HEK293 (cell line): ENCODE measurements at regions not wholly inside any gene's neighbourhood (a gene's known extent, or its start where the extent isn't known, plus 50 kb on each side); places are given as distances from the start of the nearest gene placed in this dataset.

Source experiments
- CTCF ChIA-PET: fragments of 350-600 bp; formaldehyde crosslinking; extraction: SDS; loops from one replicate; lab custom pipeline; 2021; ENCODE audit warnings: antibody characterized with exemption; lab: Yijun Ruan, JAX
- POLR2A ChIA-PET: fragments of 300-600 bp; formaldehyde crosslinking; extraction: SDS; loops from one replicate; lab custom pipeline; 2020; ENCODE audit warnings: antibody characterized with exemption, inconsistent platforms; lab: Yijun Ruan, JAX
- H3K27ac ChIP-seq: fragments of 200-500 bp; sonication (Bioruptor generic); 2 replicates; pipeline ENCODE4 v1.5.1; 2014; ENCODE audit warnings: low read depth, low read length, control low read depth, inconsistent platforms; ENCODE audit errors: extremely low read depth
- H3K36me3 ChIP-seq, 2 experiments: fragments of 200-500 bp in 1 of 2; sonication (Bioruptor generic) in 1 of 2; 1 replicate in 1 of 2; 2 replicates in 1 of 2; pipeline ENCODE4 v1.5.1; 2014 to 2017; ENCODE audit warnings: inconsistent platforms in 2 of 2, low read length in 2 of 2; ENCODE audit not compliant: control insufficient read depth in 2 of 2, insufficient read depth in 1 of 2
- H3K4me1 ChIP-seq: fragments of 200-500 bp; sonication (Bioruptor generic); 2 replicates; pipeline ENCODE4 v1.5.1; 2014; ENCODE audit warnings: mild to moderate bottlenecking, low read length, inconsistent platforms; ENCODE audit not compliant: control insufficient read depth, insufficient read depth
- H3K4me3 ChIP-seq: 2 replicates; pipeline ENCODE4 v1.5.1; 2011; ENCODE audit warnings: low read depth, mild to moderate bottlenecking, control low read depth, low read length, moderate library complexity
- H3K9me3 ChIP-seq: fragments of 200-500 bp; sonication (Bioruptor generic); 2 replicates; pipeline ENCODE4 v1.5.1; 2014; ENCODE audit warnings: low read depth, low read length, inconsistent platforms; ENCODE audit not compliant: control insufficient read depth, insufficient read depth
- EGR2 ChIP-seq: fragments of 450-650 bp; formaldehyde crosslinking; IDR thresholded peaks from 2 replicates; pipeline ENCODE4 v1.5.1; 2016; ENCODE audit warnings: low read depth, missing biosample characterization, missing genetic modification characterization
- GLI4 ChIP-seq: fragments of 450-650 bp; formaldehyde crosslinking; IDR thresholded peaks from 2 replicates; pipeline ENCODE4 v1.5.1; 2016; ENCODE audit warnings: missing biosample characterization, missing genetic modification characterization
- PBX3 ChIP-seq: sonication (generic); formaldehyde crosslinking; IDR thresholded peaks from 2 replicates; pipeline ENCODE4 v1.8.1; 2022; ENCODE audit warnings: mild to moderate bottlenecking, moderate library complexity, missing genetic modification reagents
- PRDM1 ChIP-seq: fragments of 450-650 bp; formaldehyde crosslinking; IDR thresholded peaks from 2 replicates; pipeline ENCODE4; 2016; ENCODE audit warnings: missing biosample characterization, missing genetic modification characterization
- SP7 ChIP-seq: fragments of 450-650 bp; formaldehyde crosslinking; IDR thresholded peaks from 2 replicates; pipeline ENCODE4 v1.5.1; 2016; ENCODE audit warnings: missing biosample characterization, missing genetic modification characterization
- TCF7L2 ChIP-seq: IDR thresholded peaks from 2 replicates; pipeline ENCODE4 v1.6.1; 2011; ENCODE audit warnings: low read depth, mild to moderate bottlenecking, inconsistent platforms, low read length, moderate library complexity, borderline replicate concordance
- ZBTB1 ChIP-seq: fragments of 450-650 bp; formaldehyde crosslinking; IDR thresholded peaks from 2 replicates; pipeline ENCODE4 v1.5.1; 2016; ENCODE audit warnings: missing biosample characterization, missing genetic modification characterization
- ZBTB10 ChIP-seq: fragments of 450-650 bp; formaldehyde crosslinking; IDR thresholded peaks from 2 replicates; pipeline ENCODE4 v1.5.1; 2016; ENCODE audit warnings: missing biosample characterization, missing genetic modification characterization
- ZNF138 ChIP-seq: fragments of 450-650 bp; formaldehyde crosslinking; IDR thresholded peaks from 2 replicates; pipeline ENCODE4 v1.5.1; 2016; ENCODE audit warnings: missing biosample characterization, missing genetic modification characterization, borderline replicate concordance
- ZNF157 ChIP-seq: fragments of 450-650 bp; formaldehyde crosslinking; IDR thresholded peaks from 2 replicates; pipeline ENCODE4 v1.5.1; 2016; ENCODE audit warnings: missing biosample characterization, missing genetic modification characterization
- ZNF221 ChIP-seq: fragments of 450-650 bp; formaldehyde crosslinking; IDR thresholded peaks from 2 replicates; pipeline ENCODE4 v1.5.1; 2017; ENCODE audit warnings: missing biosample characterization, missing genetic modification characterization, borderline replicate concordance
- ZNF426 ChIP-seq: fragments of 450-650 bp; formaldehyde crosslinking; IDR thresholded peaks from 2 replicates; pipeline ENCODE4 v1.5.1; 2017; ENCODE audit warnings: missing biosample characterization, missing genetic modification characterization, mild to moderate bottlenecking, inconsistent platforms, moderate library complexity
- ZNF473 ChIP-seq: fragments of 450-650 bp; formaldehyde crosslinking; IDR thresholded peaks from 2 replicates; pipeline ENCODE4 v1.5.1; 2017; ENCODE audit warnings: missing biosample characterization, missing genetic modification characterization
- ZNF501 ChIP-seq: fragments of 450-650 bp; formaldehyde crosslinking; IDR thresholded peaks from 2 replicates; pipeline ENCODE4 v1.5.1; 2016; ENCODE audit warnings: missing biosample characterization, missing genetic modification characterization
- ZNF521 ChIP-seq: fragments of 450-650 bp; formaldehyde crosslinking; IDR thresholded peaks from 2 replicates; pipeline ENCODE4 v1.5.1; 2017; ENCODE audit warnings: missing biosample characterization, mild to moderate bottlenecking, missing genetic modification characterization
- ZNF561 ChIP-seq: fragments of 450-650 bp; IDR thresholded peaks from 2 replicates; pipeline ENCODE4 v1.5.1; 2018; ENCODE audit warnings: missing biosample characterization, missing genetic modification characterization, borderline replicate concordance
- ZNF600 ChIP-seq: fragments of 450-650 bp; formaldehyde crosslinking; IDR thresholded peaks from 2 replicates; pipeline ENCODE4 v1.5.1; 2016; ENCODE audit warnings: missing biosample characterization, missing genetic modification characterization
- ZNF621 ChIP-seq: fragments of 450-650 bp; formaldehyde crosslinking; IDR thresholded peaks from 2 replicates; pipeline ENCODE4 v1.5.1; 2017; ENCODE audit warnings: missing biosample characterization, missing genetic modification characterization
- ZNF624 ChIP-seq: fragments of 450-650 bp; formaldehyde crosslinking; IDR thresholded peaks from 2 replicates; pipeline ENCODE4 v1.5.1; 2017; ENCODE audit warnings: missing biosample characterization, missing genetic modification characterization
- ZNF645 ChIP-seq: fragments of 450-650 bp; formaldehyde crosslinking; IDR thresholded peaks from 2 replicates; pipeline ENCODE4; 2016; ENCODE audit warnings: missing biosample characterization, missing genetic modification characterization
- ZNF654 ChIP-seq: fragments of 450-650 bp; formaldehyde crosslinking; IDR thresholded peaks from 2 replicates; pipeline ENCODE4 v1.5.1; 2016; ENCODE audit warnings: low read depth, missing biosample characterization, missing genetic modification characterization
- ZNF707 ChIP-seq: fragments of 450-650 bp; formaldehyde crosslinking; IDR thresholded peaks from 2 replicates; pipeline ENCODE4 v1.5.1; 2016; ENCODE audit warnings: missing biosample characterization, missing genetic modification characterization
- ZSCAN23 ChIP-seq: fragments of 450-650 bp; formaldehyde crosslinking; IDR thresholded peaks from 2 replicates; pipeline ENCODE4 v1.5.1; 2016; ENCODE audit warnings: missing biosample characterization, missing genetic modification characterization
- ZSCAN5A ChIP-seq: fragments of 450-650 bp; formaldehyde crosslinking; IDR thresholded peaks from 2 replicates; pipeline ENCODE4 v1.5.1; 2016; ENCODE audit warnings: missing biosample characterization, missing genetic modification characterization

- no peak overlapping the region for H3K27ac ChIP-seq
- no peak overlapping the region for H3K4me3 ChIP-seq
- TF ChIP-seq ZNF600 (tag by site-specific recombination) (no peak), PRDM1 (no peak), ZNF621 (tag by site-specific recombination) (no peak), ZNF138 (tag by site-specific recombination) (no peak)
- H3K36me3 ChIP-seq: no peaks in the 10 kb centered on the region
- ChIA-PET CTCF (interaction anchor here (1.0 kb wide), 1 partner anchor 36 kb away, joined by 3 read pairs; no protein-coding TSS in a partner anchor), POLR2A (no interaction called here)
- H3K4me1 ChIP-seq: no peaks in the 10 kb centered on the region
- no peaks in the 10 kb centered on the region for H3K9me3 ChIP-seq
Observed at GRCh38 chr11:37505406-37505805, 907.4 kb upstream of the RAG2 start.

- ChIA-PET CTCF (interaction anchor here (1.0 kb wide), 1 partner anchor 36 kb away, joined by 3 read pairs; no protein-coding TSS in a partner anchor), POLR2A (no interaction called here)
- no peak for TF ChIP-seq ZNF645 (tag by site-specific recombination)
- no peak for TF ChIP-seq ZNF521 (tag by site-specific recombination)
- no peak for TF ChIP-seq ZNF600 (tag by site-specific recombination)
- TF ChIP-seq ZNF426 (tag by site-specific recombination): no peak
- no peak for TF ChIP-seq SP7
- no peak for TF ChIP-seq ZNF561 (tag by site-specific recombination)
- TF ChIP-seq ZNF157 (tag by site-specific recombination): no peak
- TF ChIP-seq ZNF707 (tag by site-specific recombination): no peak
- TF ChIP-seq TCF7L2: no peak
- TF ChIP-seq PBX3: no peak
- TF ChIP-seq ZNF501 (tag by site-specific recombination): no peak
- TF ChIP-seq ZSCAN5A (tag by site-specific recombination): no peak
- no peak for TF ChIP-seq GLI4 (tag by site-specific recombination)
- TF ChIP-seq ZNF624 (tag by site-specific recombination): no peak
- no peak for TF ChIP-seq ZSCAN23 (tag by site-specific recombination)
- no peaks in the 10 kb centered on the region for H3K4me1 ChIP-seq
- H3K4me3 ChIP-seq: no peak overlapping the region
- H3K36me3 ChIP-seq: no peaks in the 10 kb centered on the region
- no peak overlapping the region for H3K27ac ChIP-seq
- no peaks in the 10 kb centered on the region for H3K9me3 ChIP-seq
Observed at GRCh38 chr11:37504921-37505320, 906.9 kb upstream of the RAG2 start.

GRCh38 chr11:37504060-37504611 is 906.1 kb upstream of the RAG2 start:
- Histone ChIP-seq H3K4me3 (no peak overlapping the region), H3K27ac (no peak overlapping the region), H3K4me1 (no peaks in the 10 kb centered on the region), H3K9me3 (no peaks in the 10 kb centered on the region), H3K36me3 (no peaks in the 10 kb centered on the region)
- POLR2A ChIA-PET: no interaction called here
- CTCF ChIA-PET: interaction anchor here (1.1 kb wide), 1 partner anchor 177 kb away, joined by 8 read pairs; no protein-coding TSS in a partner anchor
- TF ChIP-seq ZNF654 (tag by site-specific recombination) (no peak), SP7 (no peak), ZBTB1 (tag by site-specific recombination) (no peak), EGR2 (tag by site-specific recombination) (no peak), ZNF221 (tag by site-specific recombination) (no peak), ZBTB10 (tag by site-specific recombination) (no peak), ZNF473 (tag by site-specific recombination) (no peak)
